Testis (tissue), 2 donors: ENCODE measurements at regions not wholly inside any gene's neighbourhood (a gene's known extent, or its start where the extent isn't known, plus 50 kb on each side); places are given as distances from the start of the nearest gene placed in this dataset.

Experiments used
- DNase-seq: peaks from one replicate; pipeline ENCODE4 v3.0.0-alpha.2; 2019
- H3K27ac ChIP-seq, 2 donors: fragments of 200-600 bp; sonication (generic); one replicate each; pipeline ENCODE4 v1.5.1; 2019
- H3K27me3 ChIP-seq: fragments of 200-600 bp; sonication (generic); one replicate; pipeline ENCODE4 v1.5.1; 2019
- H3K36me3 ChIP-seq: fragments of 200-600 bp; sonication (generic); one replicate; pipeline ENCODE4 v1.5.1; 2017; ENCODE audit warnings: low read depth; ENCODE audit errors: missing control alignments
- H3K4me1 ChIP-seq: fragments of 200-600 bp; sonication (generic); one replicate; pipeline ENCODE4 v1.5.1; 2019
- H3K4me3 ChIP-seq, 2 donors: fragments of 200-600 bp; sonication (generic); one replicate each; pipeline ENCODE4 v1.5.1; 2017 to 2019
- H3K9me3 ChIP-seq: fragments of 200-600 bp; sonication (generic); one replicate; pipeline ENCODE4 v1.5.1; 2017
- POLR2A ChIP-seq: fragments of 450-650 bp; IDR thresholded peaks from one replicate; pipeline ENCODE4 v1.6.1; 2017; ENCODE audit warnings: antibody characterized with exemption, mild to moderate bottlenecking, moderate library complexity
- WGBS, 2 donors: methylation state at CpG; one replicate each; pipeline ENCODE4 v1.1.5; 2018; 5-methylcytosine and 5-hydroxymethylcytosine counted together
- intact Hi-C: fragments of 100-400 bp; cut with DNase I; formaldehyde crosslinking; loops from one replicate; pipeline ENCODE4 v1.15.1; 2023; ENCODE audit warnings: low total_unique reads
- TF ChIP-seq, protein P1 (sequence below), 3 experiments: fragments of 450-650 bp in 2 of 3; fragments of 200-600 bp in 1 of 3; sonication (generic) in 1 of 3; IDR thresholded peaks; one replicate each; pipeline ENCODE4 v1.5.1; 2016 to 2019; ENCODE audit warnings: antibody characterized with exemption in 3 of 3, mild to moderate bottlenecking in 2 of 3, moderate library complexity in 1 of 3

DNA sequence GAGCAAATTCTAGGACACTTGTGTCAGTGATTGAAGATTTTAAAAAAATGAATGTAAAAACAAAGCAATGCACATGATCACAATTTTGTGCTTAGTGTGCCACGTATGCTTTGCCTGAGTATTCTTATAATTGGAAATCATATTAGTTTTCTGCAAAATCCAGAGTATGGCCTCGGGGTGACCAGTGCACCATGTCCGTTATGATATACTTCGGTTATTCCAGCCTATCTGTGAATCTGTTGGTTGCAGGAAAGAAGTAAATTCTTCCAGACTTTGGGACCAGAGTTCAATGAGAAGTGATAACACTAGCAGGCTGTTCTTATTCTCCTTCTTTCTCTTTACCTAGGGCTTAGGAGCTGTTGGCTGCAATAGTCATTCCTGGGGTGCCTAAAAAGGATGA lies 152.0 kb upstream of the TMC3 start:
- Histone ChIP-seq H3K4me1 (no peaks in the 10 kb centered on the region), H3K27me3 (no peaks in the 10 kb centered on the region), H3K27ac (no peak overlapping the region), H3K4me3 (no peak overlapping the region), H3K36me3 (no peaks in the 10 kb centered on the region), H3K9me3 (no peaks in the 10 kb centered on the region)
- DNase-seq = no peak
- intact Hi-C loops = no loop called here
- WGBS, 2 donors = 92 to 93% methylated on average over 4 of the region's 4 CpGs
- no peak for TF ChIP-seq POLR2A
- TF ChIP-seq, protein P1, sequence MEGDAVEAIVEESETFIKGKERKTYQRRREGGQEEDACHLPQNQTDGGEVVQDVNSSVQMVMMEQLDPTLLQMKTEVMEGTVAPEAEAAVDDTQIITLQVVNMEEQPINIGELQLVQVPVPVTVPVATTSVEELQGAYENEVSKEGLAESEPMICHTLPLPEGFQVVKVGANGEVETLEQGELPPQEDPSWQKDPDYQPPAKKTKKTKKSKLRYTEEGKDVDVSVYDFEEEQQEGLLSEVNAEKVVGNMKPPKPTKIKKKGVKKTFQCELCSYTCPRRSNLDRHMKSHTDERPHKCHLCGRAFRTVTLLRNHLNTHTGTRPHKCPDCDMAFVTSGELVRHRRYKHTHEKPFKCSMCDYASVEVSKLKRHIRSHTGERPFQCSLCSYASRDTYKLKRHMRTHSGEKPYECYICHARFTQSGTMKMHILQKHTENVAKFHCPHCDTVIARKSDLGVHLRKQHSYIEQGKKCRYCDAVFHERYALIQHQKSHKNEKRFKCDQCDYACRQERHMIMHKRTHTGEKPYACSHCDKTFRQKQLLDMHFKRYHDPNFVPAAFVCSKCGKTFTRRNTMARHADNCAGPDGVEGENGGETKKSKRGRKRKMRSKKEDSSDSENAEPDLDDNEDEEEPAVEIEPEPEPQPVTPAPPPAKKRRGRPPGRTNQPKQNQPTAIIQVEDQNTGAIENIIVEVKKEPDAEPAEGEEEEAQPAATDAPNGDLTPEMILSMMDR (IDR thresholded peaks at IDR 0.05) = no peak

DNA sequence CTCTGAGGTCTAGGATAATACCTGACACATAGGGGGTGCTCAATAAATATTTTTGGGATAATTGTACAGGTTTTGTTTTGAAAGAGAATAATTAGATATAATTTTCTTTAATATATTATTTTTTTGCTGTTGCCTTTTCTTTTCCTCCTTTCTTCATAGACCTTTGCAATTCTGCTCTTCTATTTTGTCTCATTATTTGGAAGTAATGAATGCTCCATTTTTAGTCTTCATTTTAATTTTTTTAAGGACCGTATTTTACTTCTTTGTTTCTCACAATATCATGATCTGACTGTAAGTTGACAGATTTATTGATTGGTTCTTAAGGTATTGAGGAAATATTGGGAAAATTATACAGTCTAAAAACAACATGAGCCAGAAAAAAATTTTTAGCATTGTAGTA lies 150.5 kb upstream of the TMC3 start:
- TF ChIP-seq, protein P1 (IDR thresholded peaks at IDR 0.05) = no peak
- no peak for TF ChIP-seq POLR2A
- 79 to 93% methylated on average over 1 of the region's 1 CpG for WGBS, 2 donors
- H3K27me3 ChIP-seq = no peaks in the 10 kb centered on the region
- H3K9me3 ChIP-seq = no peaks in the 10 kb centered on the region
- intact Hi-C loops = no loop called here
- no peaks in the 10 kb centered on the region for H3K4me1 ChIP-seq
- no peaks in the 10 kb centered on the region for H3K36me3 ChIP-seq
- no peak overlapping the region for H3K27ac ChIP-seq
- no peak overlapping the region for H3K4me3 ChIP-seq
- no peak for DNase-seq

DNA sequence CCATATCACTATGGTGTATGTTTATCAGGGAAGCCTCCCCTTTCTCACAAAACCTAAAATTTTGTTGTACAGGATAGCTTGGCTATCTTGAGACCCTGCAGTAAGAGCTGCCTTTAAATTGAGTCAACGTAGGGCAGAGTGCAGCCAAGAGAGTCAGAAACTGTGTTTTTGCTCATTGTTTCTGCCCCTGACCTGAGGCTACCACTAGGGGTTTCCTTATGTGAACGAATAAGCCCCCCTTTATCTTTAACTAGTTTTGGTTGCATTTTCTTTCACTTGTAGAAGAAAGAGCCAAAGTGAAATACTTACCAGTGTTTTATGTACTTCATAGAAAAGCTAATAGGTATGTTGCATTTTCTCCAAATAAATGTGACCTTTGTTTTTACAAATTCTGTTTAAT lies 149.9 kb upstream of the TMC3 start:
- Histone ChIP-seq H3K9me3 (no peaks in the 10 kb centered on the region), H3K36me3 (no peaks in the 10 kb centered on the region), H3K4me3 (no peak overlapping the region), H3K27me3 (no peaks in the 10 kb centered on the region), H3K4me1 (no peaks in the 10 kb centered on the region), H3K27ac (no peak overlapping the region)
- no peak for DNase-seq
- WGBS, 2 donors = 83 to 90% methylated on average over 2 of the region's 2 CpGs
- intact Hi-C loops = no loop called here
- TF ChIP-seq POLR2A = no peak
- TF ChIP-seq, protein P1 (IDR thresholded peaks at IDR 0.05) = no peak

DNA sequence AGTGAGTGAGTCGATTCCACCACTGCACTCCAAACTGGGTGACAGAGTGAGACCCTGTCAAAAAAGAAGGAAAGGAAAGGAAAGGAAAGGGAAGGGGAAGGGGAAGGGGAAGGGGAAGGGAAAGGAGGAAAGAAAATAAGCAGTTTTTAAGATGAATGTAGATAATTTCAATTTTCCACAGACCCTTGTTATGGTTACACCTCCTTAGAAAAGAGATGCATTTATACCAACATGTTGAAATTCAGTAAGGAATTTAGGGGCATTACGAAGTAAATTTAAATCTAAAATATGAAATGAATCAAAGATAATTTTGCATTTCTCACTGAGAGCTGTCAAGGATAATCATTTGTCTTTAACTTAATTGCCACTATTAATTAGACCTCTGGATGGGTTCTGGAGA lies 146.5 kb upstream of the TMC3 start:
- 96 to 97% methylated on average over 2 of the region's 2 CpGs for WGBS, 2 donors
- no peaks in the 10 kb centered on the region for H3K36me3 ChIP-seq
- no peaks in the 10 kb centered on the region for H3K9me3 ChIP-seq
- no peak overlapping the region for H3K27ac ChIP-seq
- DNase-seq = no peak
- H3K4me1 ChIP-seq = no peaks in the 10 kb centered on the region
- TF ChIP-seq, protein P1 (IDR thresholded peaks at IDR 0.05) = no peak
- TF ChIP-seq POLR2A = no peak
- H3K27me3 ChIP-seq = no peaks in the 10 kb centered on the region
- H3K4me3 ChIP-seq = no peak overlapping the region
- intact Hi-C loops = no loop called here

DNA sequence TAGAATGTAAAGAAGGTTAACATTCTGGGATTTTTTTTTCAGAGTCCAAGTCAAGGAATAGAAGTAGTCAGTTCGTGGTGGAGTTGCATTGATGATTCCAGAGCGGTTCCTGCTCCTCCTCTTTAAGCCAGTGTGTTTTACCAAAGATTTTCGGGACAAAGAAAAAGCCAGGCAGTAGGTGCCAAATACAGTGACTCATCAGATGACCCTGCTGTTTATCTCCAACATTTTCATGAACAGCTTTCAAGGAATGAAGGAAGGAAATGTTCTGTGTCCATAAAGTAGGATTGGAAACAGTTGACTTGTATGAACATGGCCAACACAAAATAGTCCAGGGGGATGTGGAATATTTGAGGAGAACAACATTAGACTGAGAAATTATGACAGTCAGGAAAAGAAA lies 142.4 kb upstream of the TMC3 start:
- 77 to 84% methylated on average over 3 of the region's 3 CpGs for WGBS, 2 donors
- no peak overlapping the region for H3K4me3 ChIP-seq
- TF ChIP-seq, protein P1 (IDR thresholded peaks at IDR 0.05) = no peak
- no peak for TF ChIP-seq POLR2A
- H3K27me3 ChIP-seq = no peaks in the 10 kb centered on the region
- no peaks in the 10 kb centered on the region for H3K36me3 ChIP-seq
- H3K4me1 ChIP-seq = no peaks in the 10 kb centered on the region
- DNase-seq = no peak
- intact Hi-C loops = no loop called here
- H3K27ac ChIP-seq = no peak overlapping the region
- H3K9me3 ChIP-seq = no peaks in the 10 kb centered on the region
